Keratinocyte (primary cell): ENCODE measurements at regions not wholly inside any gene's neighbourhood (a gene's known extent, or its start where the extent isn't known, plus 50 kb on each side); places are given as distances from the start of the nearest gene placed in this dataset.

ENCODE experiments used
- DNase-seq: peaks from one replicate; pipeline ENCODE4 v3.0.0-alpha.2; 2011; ENCODE audit warnings: low read depth, missing footprints, low spot score
- FAIRE-seq: peaks from 2 replicates; lab custom pipeline; 2011; peaks lifted over from hg19 to GRCh38; lab: Jason Lieb, UNC
- H2AFZ ChIP-seq: 2 replicates; pipeline ENCODE4 v1.6.0; 2012; ENCODE audit warnings: low read length, control low read depth, inconsistent platforms; ENCODE audit not compliant: control insufficient read depth
- H3K27ac ChIP-seq: 2 replicates; pipeline ENCODE4 v1.5.1; 2011; ENCODE audit warnings: low read length; ENCODE audit not compliant: control insufficient read depth, insufficient read depth
- H3K27me3 ChIP-seq: 3 replicates; pipeline ENCODE4 v1.6.0; 2011; ENCODE audit warnings: low read length; ENCODE audit not compliant: control insufficient read depth, insufficient read depth; ENCODE audit errors: extremely low read depth
- H3K36me3 ChIP-seq, 2 experiments: 2 replicates in 1 of 2; 3 replicates in 1 of 2; pipeline ENCODE4 v1.5.1; 2011; ENCODE audit warnings: low read length in 2 of 2, mild to moderate bottlenecking in 1 of 2; ENCODE audit not compliant: control insufficient read depth in 2 of 2, insufficient read depth in 2 of 2; ENCODE audit errors: extremely low read depth in 1 of 2
- H3K4me1 ChIP-seq: 3 replicates; pipeline ENCODE4 v1.5.1; 2011; ENCODE audit warnings: low read length; ENCODE audit not compliant: control insufficient read depth, insufficient read depth; ENCODE audit errors: extremely low read depth
- H3K4me2 ChIP-seq: 3 replicates; pipeline ENCODE4 v1.6.0; 2011; ENCODE audit warnings: low read depth, low read length; ENCODE audit not compliant: control insufficient read depth, insufficient read depth; ENCODE audit errors: extremely low read depth
- H3K4me3 ChIP-seq, 3 experiments: fragments of 200-600 bp in 1 of 3; sonication (generic) in 1 of 3; 2 replicates in 2 of 3; 3 replicates in 1 of 3; pipeline ENCODE4 v1.5.1; 2011 to 2016; ENCODE audit warnings: low read length in 3 of 3, mild to moderate bottlenecking in 3 of 3, control low read depth in 2 of 3, inconsistent platforms in 1 of 3, low read depth in 1 of 3, mixed read lengths in 1 of 3, mixed run types in 1 of 3, moderate library complexity in 1 of 3; ENCODE audit not compliant: control insufficient read depth in 2 of 3, insufficient read depth in 2 of 3; ENCODE audit errors: extremely low read depth in 1 of 3
- H3K79me2 ChIP-seq: 2 replicates; pipeline ENCODE4 v1.6.0; 2012; ENCODE audit warnings: low read length; ENCODE audit not compliant: control insufficient read depth, insufficient read depth
- H3K9ac ChIP-seq: 3 replicates; pipeline ENCODE4 v1.6.0; 2011; ENCODE audit warnings: low read length; ENCODE audit not compliant: control insufficient read depth, insufficient read depth; ENCODE audit errors: extremely low read depth
- H3K9me1 ChIP-seq: 3 replicates; pipeline ENCODE4 v1.6.0; 2011; ENCODE audit warnings: low read length; ENCODE audit not compliant: control insufficient read depth, insufficient read depth; ENCODE audit errors: extremely low read depth
- H3K9me3 ChIP-seq: 2 replicates; pipeline ENCODE4 v1.5.1; 2012; ENCODE audit warnings: low read depth, low read length; ENCODE audit not compliant: control insufficient read depth
- H4K20me1 ChIP-seq: 3 replicates; pipeline ENCODE4 v1.6.0; 2011; ENCODE audit warnings: low read length; ENCODE audit not compliant: control insufficient read depth, insufficient read depth; ENCODE audit errors: extremely low read depth
- EZH2 ChIP-seq: IDR thresholded peaks from one replicate; pipeline ENCODE4 v1.6.1; 2012; ENCODE audit warnings: inconsistent platforms, mild to moderate bottlenecking, low read length, moderate library complexity
- dilution Hi-C: fragments of 300-500 bp; cut with MboI; formaldehyde crosslinking; loops from one replicate; pipeline ENCODE4 v1.7.0; 2020; ENCODE audit warnings: low sequenced_read_pairs; ENCODE audit not compliant: extremely low pct_ligation_motif_present
- TF ChIP-seq, protein P1 (sequence below), 3 experiments: IDR thresholded peaks in 1 of 3; conservative IDR thresholded peaks in 1 of 3; optimal IDR thresholded peaks in 1 of 3; 2 replicates in 2 of 3; 3 replicates in 1 of 3; pipeline versions ENCODE3 to v1.5.1; 2011; ENCODE audit warnings: low read length in 3 of 3, mild to moderate bottlenecking in 3 of 3, moderate library complexity in 2 of 3, control low read depth in 1 of 3, inconsistent platforms in 1 of 3; ENCODE audit not compliant: insufficient read depth in 2 of 3; ENCODE audit errors: extremely low read depth in 1 of 3

DNA sequence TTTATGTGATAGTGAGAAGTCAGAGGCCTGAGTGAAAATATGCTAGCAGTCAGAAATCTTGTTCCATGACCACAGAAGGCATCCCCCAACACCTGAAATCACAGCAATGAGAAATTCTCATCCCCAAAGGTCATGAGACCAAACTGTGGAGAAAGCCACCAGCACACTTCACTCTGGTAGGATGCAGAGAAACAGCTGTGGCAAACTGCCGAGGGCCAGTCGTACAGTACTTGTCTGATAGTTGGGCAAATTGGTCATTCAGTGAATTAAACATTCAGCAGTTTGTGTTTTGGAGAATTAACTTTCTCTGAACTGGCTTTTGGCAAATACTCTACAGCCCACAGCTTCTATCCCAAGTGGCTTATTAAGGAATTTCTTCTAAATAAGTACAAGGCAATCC, 117.2 kb downstream of the TSN start:
- no peak for TF ChIP-seq EZH2
- TF ChIP-seq, protein P1, sequence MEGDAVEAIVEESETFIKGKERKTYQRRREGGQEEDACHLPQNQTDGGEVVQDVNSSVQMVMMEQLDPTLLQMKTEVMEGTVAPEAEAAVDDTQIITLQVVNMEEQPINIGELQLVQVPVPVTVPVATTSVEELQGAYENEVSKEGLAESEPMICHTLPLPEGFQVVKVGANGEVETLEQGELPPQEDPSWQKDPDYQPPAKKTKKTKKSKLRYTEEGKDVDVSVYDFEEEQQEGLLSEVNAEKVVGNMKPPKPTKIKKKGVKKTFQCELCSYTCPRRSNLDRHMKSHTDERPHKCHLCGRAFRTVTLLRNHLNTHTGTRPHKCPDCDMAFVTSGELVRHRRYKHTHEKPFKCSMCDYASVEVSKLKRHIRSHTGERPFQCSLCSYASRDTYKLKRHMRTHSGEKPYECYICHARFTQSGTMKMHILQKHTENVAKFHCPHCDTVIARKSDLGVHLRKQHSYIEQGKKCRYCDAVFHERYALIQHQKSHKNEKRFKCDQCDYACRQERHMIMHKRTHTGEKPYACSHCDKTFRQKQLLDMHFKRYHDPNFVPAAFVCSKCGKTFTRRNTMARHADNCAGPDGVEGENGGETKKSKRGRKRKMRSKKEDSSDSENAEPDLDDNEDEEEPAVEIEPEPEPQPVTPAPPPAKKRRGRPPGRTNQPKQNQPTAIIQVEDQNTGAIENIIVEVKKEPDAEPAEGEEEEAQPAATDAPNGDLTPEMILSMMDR (optimal IDR thresholded peaks at IDR 0.05 in 1 of 3, IDR thresholded peaks at IDR 0.05 in 1 of 3, conservative IDR thresholded peaks at IDR 0.05 in 1 of 3; ENCODE audit: extremely low read depth in 1 of 3, insufficient read depth in 2 of 3, low read length in 3 of 3) = no peak
- dilution Hi-C loops = no loop called here
- no peak for FAIRE-seq

GRCh38 chr2:121873864-121874263, 118.4 kb downstream of the TSN start:
- no peaks in the 10 kb centered on the region for H3K27me3 ChIP-seq
- FAIRE-seq = no peak
- dilution Hi-C loops = no loop called here
- TF ChIP-seq EZH2 = no peak
- TF ChIP-seq, protein P1 (optimal IDR thresholded peaks at IDR 0.05 in 1 of 3, IDR thresholded peaks at IDR 0.05 in 1 of 3, conservative IDR thresholded peaks at IDR 0.05 in 1 of 3; ENCODE audit: extremely low read depth in 1 of 3, insufficient read depth in 2 of 3, low read length in 3 of 3) = no peak
- H4K20me1 ChIP-seq = no peaks in the 10 kb centered on the region
- H3K9me1 ChIP-seq = no peaks in the 10 kb centered on the region
- H3K36me3 ChIP-seq = no peaks in the 10 kb centered on the region
- H3K79me2 ChIP-seq = no peaks in the 10 kb centered on the region
- no peak overlapping the region for H2AFZ ChIP-seq
- H3K9me3 ChIP-seq = no peaks in the 10 kb centered on the region
- no peak overlapping the region for H3K27ac ChIP-seq
- no peaks in the 10 kb centered on the region for H3K4me1 ChIP-seq
- no peak overlapping the region for H3K4me3 ChIP-seq
- no peak overlapping the region for H3K9ac ChIP-seq
- DNase-seq = no peak
- no peak overlapping the region for H3K4me2 ChIP-seq

More for the DNA sequence above, 117.2 kb downstream of the TSN start:
- H3K4me3 ChIP-seq = no peak overlapping the region
- H2AFZ ChIP-seq = no peak overlapping the region
- no peaks in the 10 kb centered on the region for H3K79me2 ChIP-seq
- no peaks in the 10 kb centered on the region for H3K9me3 ChIP-seq
- no peak overlapping the region for H3K9ac ChIP-seq
- H3K9me1 ChIP-seq = no peaks in the 10 kb centered on the region
- no peak overlapping the region for H3K27ac ChIP-seq
- no peaks in the 10 kb centered on the region for H3K4me1 ChIP-seq
- no peaks in the 10 kb centered on the region for H3K27me3 ChIP-seq
- H3K4me2 ChIP-seq = no peak overlapping the region
- no peaks in the 10 kb centered on the region for H4K20me1 ChIP-seq
- no peaks in the 10 kb centered on the region for H3K36me3 ChIP-seq
- DNase-seq = no peak
